Upper lobe of left lung (tissue), 4 donors: ENCODE measurements at regions not wholly inside any gene's neighbourhood (a gene's known extent, or its start where the extent isn't known, plus 50 kb on each side); places are given as distances from the start of the nearest gene placed in this dataset.

Source experiments
- EP300 ChIP-seq, 4 donors: sonication (generic); formaldehyde crosslinking; IDR thresholded peaks; one replicate each; pipeline ENCODE4 v1.5.1; 2017; ENCODE audit warnings: antibody characterized with exemption in 4 of 4, control low read depth in 2 of 4
- POLR2AphosphoS5 ChIP-seq, 2 donors: sonication (generic); formaldehyde crosslinking; IDR thresholded peaks; one replicate each; pipeline ENCODE4 v1.5.1; 2017; ENCODE audit warnings: antibody characterized with exemption in 2 of 2
- TF ChIP-seq, protein P1 (sequence below), 6 experiments: fragments of 450-650 bp in 4 of 6; fragments of 200-600 bp in 2 of 6; sonication (generic) in 2 of 6; IDR thresholded peaks; one replicate each; pipeline ENCODE4 v1.5.1; 2016 to 2019; ENCODE audit warnings: antibody characterized with exemption in 6 of 6

DNA sequence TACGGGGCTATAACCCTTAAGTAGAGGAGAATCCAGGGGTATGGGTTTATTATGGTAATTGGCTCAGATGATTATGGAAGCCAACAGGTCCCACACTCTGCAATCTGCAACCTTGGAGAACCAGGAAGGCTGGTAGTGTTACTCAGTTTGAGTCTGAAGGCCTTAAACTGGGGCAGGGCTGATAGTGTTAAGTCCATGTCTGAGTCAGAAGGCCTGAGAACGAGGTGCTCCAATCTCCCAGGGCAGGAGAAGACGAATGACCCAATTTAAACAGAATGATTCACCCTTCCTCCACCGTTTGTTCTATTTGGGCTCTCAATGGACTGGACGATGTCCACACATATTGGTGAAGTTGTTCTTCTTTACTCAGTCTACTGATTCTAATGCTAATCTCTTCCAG is 244.5 kb upstream of the PTER start:
- TF ChIP-seq, protein P1, sequence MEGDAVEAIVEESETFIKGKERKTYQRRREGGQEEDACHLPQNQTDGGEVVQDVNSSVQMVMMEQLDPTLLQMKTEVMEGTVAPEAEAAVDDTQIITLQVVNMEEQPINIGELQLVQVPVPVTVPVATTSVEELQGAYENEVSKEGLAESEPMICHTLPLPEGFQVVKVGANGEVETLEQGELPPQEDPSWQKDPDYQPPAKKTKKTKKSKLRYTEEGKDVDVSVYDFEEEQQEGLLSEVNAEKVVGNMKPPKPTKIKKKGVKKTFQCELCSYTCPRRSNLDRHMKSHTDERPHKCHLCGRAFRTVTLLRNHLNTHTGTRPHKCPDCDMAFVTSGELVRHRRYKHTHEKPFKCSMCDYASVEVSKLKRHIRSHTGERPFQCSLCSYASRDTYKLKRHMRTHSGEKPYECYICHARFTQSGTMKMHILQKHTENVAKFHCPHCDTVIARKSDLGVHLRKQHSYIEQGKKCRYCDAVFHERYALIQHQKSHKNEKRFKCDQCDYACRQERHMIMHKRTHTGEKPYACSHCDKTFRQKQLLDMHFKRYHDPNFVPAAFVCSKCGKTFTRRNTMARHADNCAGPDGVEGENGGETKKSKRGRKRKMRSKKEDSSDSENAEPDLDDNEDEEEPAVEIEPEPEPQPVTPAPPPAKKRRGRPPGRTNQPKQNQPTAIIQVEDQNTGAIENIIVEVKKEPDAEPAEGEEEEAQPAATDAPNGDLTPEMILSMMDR (IDR thresholded peaks at IDR 0.05) = no peak
- TF ChIP-seq EP300 (IDR thresholded peaks at IDR 0.05) = no peak
- no peak for TF ChIP-seq POLR2AphosphoS5 (IDR thresholded peaks at IDR 0.05)
